Activated T-cell treated with anti-CD3 and anti-CD28 coated beads for 48 hours (primary cell): ENCODE measurements at regions not wholly inside any gene's neighbourhood (a gene's known extent, or its start where the extent isn't known, plus 50 kb on each side); places are given as distances from the start of the nearest gene placed in this dataset.

Source experiments
- DNase-seq: peaks from one replicate; pipeline ENCODE4 v3.0.0-alpha.2; 2020; ENCODE audit warnings: low read depth

- DNase-seq = no peak
These were observed 139.3 kb upstream of the COL5A1 start for GRCh38 chr9:134502266-134502791.

GRCh38 chr9:134502809-134503211, 138.8 kb upstream of the COL5A1 start:
- DNase-seq = no peak

GRCh38 chr9:134503301-134504105, 138.1 kb upstream of the COL5A1 start:
- DNase-seq = no peak

- DNase-seq = no peak
These were observed 137.6 kb upstream of the COL5A1 start for GRCh38 chr9:134504106-134504385.

- no peak for DNase-seq
These were observed 136.6 kb upstream of the COL5A1 start for GRCh38 chr9:134505032-134505431.

- DNase-seq = no peak
These were observed 132.3 kb upstream of the COL5A1 start for GRCh38 chr9:134509281-134509680.

- DNase-seq = no peak
These were observed 131.8 kb upstream of the COL5A1 start for GRCh38 chr9:134509817-134510216.

GRCh38 chr9:134514503-134514902, 127.1 kb upstream of the COL5A1 start:
- no peak for DNase-seq

GRCh38 chr9:134515026-134515821, 126.4 kb upstream of the COL5A1 start:
- DNase-seq = no peak

- no peak for DNase-seq
These were observed 125.1 kb upstream of the COL5A1 start for GRCh38 chr9:134516464-134516863.

GRCh38 chr9:134517069-134517680, 124.4 kb upstream of the COL5A1 start:
- no peak for DNase-seq

GRCh38 chr9:134518004-134518606, 123.5 kb upstream of the COL5A1 start:
- no peak for DNase-seq

- no peak for DNase-seq
These were observed 122.1 kb upstream of the COL5A1 start for GRCh38 chr9:134519375-134520070.

- no peak for DNase-seq
These were observed 119.6 kb upstream of the COL5A1 start for GRCh38 chr9:134521817-134522501.

GRCh38 chr9:134522502-134522848, 119.1 kb upstream of the COL5A1 start:
- DNase-seq = no peak

- no peak for DNase-seq
These were observed 118.6 kb upstream of the COL5A1 start for GRCh38 chr9:134522976-134523375.

- DNase-seq = no peak
These were observed 116.4 kb upstream of the COL5A1 start for GRCh38 chr9:134525070-134525815.

GRCh38 chr9:134525841-134526583, 115.6 kb upstream of the COL5A1 start:
- no peak for DNase-seq

- no peak for DNase-seq
These were observed 114.8 kb upstream of the COL5A1 start for GRCh38 chr9:134526584-134527477.
